ENCODE measurements at regions not wholly inside any gene's neighbourhood (a gene's known extent, or its start where the extent isn't known, plus 50 kb on each side); places are given as distances from the start of the nearest gene placed in this dataset.

GRCh38 chr9:86459599-86460155 is 105.5 kb upstream of the TUT7 start:
- H3K4me1 Mint-ChIP-seq (ENCODE audit: low read depth in 2 of 2), result no peaks in the 10 kb centered on the region
- DNase-seq (no peak), ATAC-seq (replicated peaks) (no peak)
- no peak overlapping the region for H3K27ac Mint-ChIP-seq
- H3K27me3 Mint-ChIP-seq, result peaks cover 7% of the 10 kb centered on the region in 2 donors
- H3K36me3 Mint-ChIP-seq (ENCODE audit: insufficient read depth), result no peaks in the 10 kb centered on the region
- H3K9me3 Mint-ChIP-seq, result no peaks in the 10 kb centered on the region
- H3K4me3 Mint-ChIP-seq, result no peak overlapping the region

GRCh38 chr9:86459191-86459590 is 105.0 kb upstream of the TUT7 start:
- Mint-ChIP-seq H3K27ac (no peak overlapping the region), H3K36me3 (ENCODE audit: insufficient read depth) (no peaks in the 10 kb centered on the region), H3K4me1 (ENCODE audit: low read depth in 2 of 2) (no peaks in the 10 kb centered on the region), H3K4me3 (no peak overlapping the region), H3K9me3 (no peaks in the 10 kb centered on the region), H3K27me3 (peaks cover 7% of the 10 kb centered on the region in 2 donors)
- ATAC-seq (replicated peaks), result no peak
- no peak for DNase-seq

GRCh38 chr9:86458191-86458855 is 104.1 kb upstream of the TUT7 start:
- no peaks in the 10 kb centered on the region for H3K9me3 Mint-ChIP-seq
- H3K36me3 Mint-ChIP-seq (ENCODE audit: insufficient read depth), result no peaks in the 10 kb centered on the region
- ATAC-seq (replicated peaks) (no peak), DNase-seq (no peak)
- no peak overlapping the region for H3K27ac Mint-ChIP-seq
- H3K4me3 Mint-ChIP-seq, result no peak overlapping the region
- H3K4me1 Mint-ChIP-seq (ENCODE audit: low read depth in 2 of 2), result no peaks in the 10 kb centered on the region
- peaks cover 7% of the 10 kb centered on the region in 2 donors for H3K27me3 Mint-ChIP-seq

GRCh38 chr9:86456416-86456815 is 102.2 kb upstream of the TUT7 start:
- Mint-ChIP-seq H3K4me1 (ENCODE audit: low read depth in 2 of 2) (no peaks in the 10 kb centered on the region), H3K36me3 (ENCODE audit: insufficient read depth) (no peaks in the 10 kb centered on the region), H3K9me3 (no peaks in the 10 kb centered on the region), H3K4me3 (no peak overlapping the region), H3K27ac (no peak overlapping the region), H3K27me3 (peaks cover 7 to 14% of the 10 kb centered on the region in 2 donors)
- ATAC-seq (replicated peaks) (no peak), DNase-seq (no peak)

GRCh38 chr9:86454701-86455615 is 100.7 kb upstream of the TUT7 start:
- Mint-ChIP-seq H3K4me1 (ENCODE audit: low read depth in 2 of 2) (no peaks in the 10 kb centered on the region), H3K27ac (no peak overlapping the region), H3K27me3 (peaks cover 7 to 14% of the 10 kb centered on the region in 2 donors), H3K4me3 (no peak overlapping the region), H3K9me3 (no peaks in the 10 kb centered on the region), H3K36me3 (ENCODE audit: insufficient read depth) (no peaks in the 10 kb centered on the region)
- no peak for ATAC-seq (replicated peaks)
- no peak for DNase-seq

- no peak for DNase-seq
- H3K27ac Mint-ChIP-seq, result no peak overlapping the region
- H3K4me3 Mint-ChIP-seq, result no peak overlapping the region
- peaks cover under 1 to 13% of the 10 kb centered on the region in 2 donors for H3K27me3 Mint-ChIP-seq
- no peaks in the 10 kb centered on the region for H3K36me3 Mint-ChIP-seq (ENCODE audit: insufficient read depth)
- ATAC-seq (replicated peaks), result no peak
- H3K9me3 Mint-ChIP-seq, result no peaks in the 10 kb centered on the region
- H3K4me1 Mint-ChIP-seq (ENCODE audit: low read depth in 2 of 2), result no peaks in the 10 kb centered on the region
These were observed 98.1 kb upstream of the TUT7 start for GRCh38 chr9:86452201-86452828.

- Mint-ChIP-seq H3K9me3 (no peaks in the 10 kb centered on the region), H3K27ac (no peak overlapping the region), H3K4me3 (no peak overlapping the region), H3K36me3 (ENCODE audit: insufficient read depth) (no peaks in the 10 kb centered on the region), H3K27me3 (peaks cover 19 to 34% of the 10 kb centered on the region in 2 donors), H3K4me1 (ENCODE audit: low read depth in 2 of 2) (no peaks in the 10 kb centered on the region)
- no peak for DNase-seq
- ATAC-seq (replicated peaks), result no peak
These were observed 95.0 kb upstream of the TUT7 start for GRCh38 chr9:86449246-86449645.

- peaks cover 4% of the 10 kb centered on the region for H3K36me3 Mint-ChIP-seq (ENCODE audit: insufficient read depth)
- H3K27me3 Mint-ChIP-seq, result peaks cover 24 to 50% of the 10 kb centered on the region in 2 donors
- no peak overlapping the region for H3K4me3 Mint-ChIP-seq
- H3K4me1 Mint-ChIP-seq (ENCODE audit: low read depth in 2 of 2), result no peaks in the 10 kb centered on the region
- no peaks in the 10 kb centered on the region for H3K9me3 Mint-ChIP-seq
- ATAC-seq (replicated peaks), result no peak
- DNase-seq, result no peak
- H3K27ac Mint-ChIP-seq, result no peak overlapping the region
These were observed 91.5 kb upstream of the TUT7 start for GRCh38 chr9:86445671-86446070.

- Mint-ChIP-seq H3K4me1 (ENCODE audit: low read depth in 2 of 2) (no peaks in the 10 kb centered on the region), H3K27ac (no peak overlapping the region), H3K36me3 (ENCODE audit: insufficient read depth) (peaks cover 4% of the 10 kb centered on the region), H3K9me3 (no peaks in the 10 kb centered on the region), H3K4me3 (no peak overlapping the region), H3K27me3 (peaks cover 26 to 56% of the 10 kb centered on the region in 2 donors)
- no peak for DNase-seq
- no peak for ATAC-seq (replicated peaks)
These were observed 89.8 kb upstream of the TUT7 start for GRCh38 chr9:86443992-86444391.

- peaks cover 50 to 57% of the 10 kb centered on the region in 2 donors for H3K27me3 Mint-ChIP-seq
- H3K4me1 Mint-ChIP-seq (ENCODE audit: low read depth in 2 of 2), result no peaks in the 10 kb centered on the region
- H3K36me3 Mint-ChIP-seq (ENCODE audit: insufficient read depth), result no peaks in the 10 kb centered on the region
- ATAC-seq (replicated peaks), result no peak
- no peak for DNase-seq
- H3K27ac Mint-ChIP-seq, result no peak overlapping the region
- no peak overlapping the region for H3K4me3 Mint-ChIP-seq
- H3K9me3 Mint-ChIP-seq, result peaks cover 0 to 5% of the 10 kb centered on the region in 2 donors
These were observed 80.0 kb upstream of the TUT7 start for GRCh38 chr9:86434039-86434726.

GRCh38 chr9:86424251-86424891 is 70.2 kb upstream of the TUT7 start:
- ATAC-seq (replicated peaks), result no peak
- Mint-ChIP-seq H3K27ac (no peak overlapping the region), H3K4me3 (no peak overlapping the region), H3K9me3 (no peaks in the 10 kb centered on the region), H3K27me3 (peaks cover 6 to 25% of the 10 kb centered on the region in 2 donors), H3K36me3 (ENCODE audit: insufficient read depth) (no peaks in the 10 kb centered on the region), H3K4me1 (ENCODE audit: low read depth in 2 of 2) (no peaks in the 10 kb centered on the region)
- DNase-seq, result no peak

GRCh38 chr9:86413971-86414880 is 60.0 kb upstream of the TUT7 start:
- no peaks in the 10 kb centered on the region for H3K27me3 Mint-ChIP-seq
- no peak overlapping the region for H3K27ac Mint-ChIP-seq
- H3K4me1 Mint-ChIP-seq (ENCODE audit: low read depth in 2 of 2), result no peaks in the 10 kb centered on the region
- DNase-seq, result no peak
- H3K4me3 Mint-ChIP-seq, result no peak overlapping the region
- no peak for ATAC-seq (replicated peaks)
- H3K36me3 Mint-ChIP-seq (ENCODE audit: insufficient read depth), result no peaks in the 10 kb centered on the region
- H3K9me3 Mint-ChIP-seq, result no peaks in the 10 kb centered on the region

Data from effector memory CD8-positive, alpha-beta T cell (primary cell).